Endothelial cell of umbilical vein (primary cell): ENCODE measurements at regions not wholly inside any gene's neighbourhood (a gene's known extent, or its start where the extent isn't known, plus 50 kb on each side); places are given as distances from the start of the nearest gene placed in this dataset.

Experiments
- BruUV-seq: library from RNA; stranded (reverse); fragments of 400-500 nt; replicated peaks from 2 replicates; lab custom pipeline; 2021; lab: Mats Ljungman, UMichigan
- CTCF ChIA-PET: fragments of 300-600, 350-600 bp; sonication (Branson Sonifier 250); formaldehyde crosslinking; loops from one replicate; lab custom pipeline; 2021; ENCODE audit warnings: antibody characterized with exemption, inconsistent platforms; lab: Charles Lee
- POLR2A ChIA-PET: fragments of 300-600, 350-600 bp; sonication (Branson Sonifier 250); formaldehyde crosslinking; loops from one replicate; lab custom pipeline; 2021; ENCODE audit warnings: antibody characterized with exemption, inconsistent platforms; lab: Charles Lee
- DNase-seq: peaks from one replicate; pipeline ENCODE4 v3.0.0-alpha.2; 2011; ENCODE audit warnings: low read depth, low spot score
- FAIRE-seq: peaks from 2 replicates; lab custom pipeline; 2011; peaks lifted over from hg19 to GRCh38; lab: Jason Lieb, UNC
- H2AFZ ChIP-seq: 2 replicates; pipeline ENCODE4 v1.6.0; 2012; ENCODE audit warnings: low read depth, low read length, control low read depth, inconsistent platforms
- H3K27ac ChIP-seq: 2 replicates; pipeline ENCODE4 v1.5.1; 2011; ENCODE audit warnings: low read depth, mild to moderate bottlenecking, control low read depth, low read length, moderate library complexity; ENCODE audit not compliant: insufficient read depth
- H3K27me3 ChIP-seq, 2 experiments: 2 replicates each; pipeline versions ENCODE4 v1.6.0 to v1.6.1; 2011; ENCODE audit warnings: low read length in 2 of 2, mixed read lengths in 1 of 2; ENCODE audit not compliant: control insufficient read depth in 2 of 2, insufficient read depth in 2 of 2
- H3K36me3 ChIP-seq, 2 experiments: 2 replicates in 1 of 2; 3 replicates in 1 of 2; pipeline ENCODE4 v1.5.1; 2011; ENCODE audit warnings: low read length in 2 of 2, mild to moderate bottlenecking in 1 of 2, moderate library complexity in 1 of 2; ENCODE audit not compliant: control insufficient read depth in 2 of 2, insufficient read depth in 2 of 2; ENCODE audit errors: extremely low read depth in 1 of 2
- H3K4me1 ChIP-seq: 3 replicates; pipeline ENCODE4 v1.5.1; 2011; ENCODE audit warnings: mild to moderate bottlenecking, low read length; ENCODE audit not compliant: control insufficient read depth, insufficient read depth; ENCODE audit errors: extremely low read depth
- H3K4me2 ChIP-seq: 2 replicates; pipeline ENCODE4 v1.6.1; 2011; ENCODE audit warnings: low read length, control low read depth, mixed read lengths; ENCODE audit not compliant: insufficient read depth
- H3K4me3 ChIP-seq, 3 experiments: fragments of 200-600 bp in 1 of 3; sonication (generic), shearing (Covaris generic) in 1 of 3; replicated peaks in 1 of 3; 2 replicates each; pipeline ENCODE4 v1.5.1; 2011 to 2016; ENCODE audit warnings: control low read depth in 3 of 3, low read length in 3 of 3, mild to moderate bottlenecking in 2 of 3, inconsistent platforms in 1 of 3, low read depth in 1 of 3, moderate library complexity in 1 of 3; ENCODE audit not compliant: insufficient read depth in 1 of 3
- H3K79me2 ChIP-seq: 2 replicates; pipeline ENCODE4 v1.6.0; 2012; ENCODE audit warnings: low read length, inconsistent platforms; ENCODE audit not compliant: control insufficient read depth, insufficient read depth
- H3K9ac ChIP-seq: replicated peaks from 2 replicates; pipeline ENCODE3; 2011; ENCODE audit warnings: low read length, control low read depth; ENCODE audit not compliant: insufficient read depth; ENCODE audit errors: extremely low read depth
- H3K9me1 ChIP-seq: replicated peaks from 3 replicates; pipeline ENCODE4 v1.6.0; 2011; ENCODE audit warnings: mild to moderate bottlenecking, low read length; ENCODE audit not compliant: control insufficient read depth, insufficient read depth; ENCODE audit errors: extremely low read depth
- H3K9me3 ChIP-seq: replicated peaks from 2 replicates; pipeline ENCODE4 v1.5.1; 2012; ENCODE audit warnings: low read length, inconsistent platforms; ENCODE audit not compliant: control insufficient read depth, insufficient read depth
- H4K20me1 ChIP-seq: replicated peaks from 2 replicates; pipeline ENCODE3; 2011; ENCODE audit warnings: mild to moderate bottlenecking, low read length; ENCODE audit not compliant: control insufficient read depth, insufficient read depth; ENCODE audit errors: extremely low read depth
- CTCF ChIP-seq, 2 donors: IDR thresholded peaks; 1 replicate in 1 of 2; 2 replicates in 1 of 2; pipeline ENCODE4 v1.5.1; 2011; ENCODE audit warnings: low read length in 2 of 2, mild to moderate bottlenecking in 2 of 2, moderate library complexity in 2 of 2, control low read depth in 1 of 2, inconsistent platforms in 1 of 2, low read depth in 1 of 2; ENCODE audit not compliant: insufficient read depth in 1 of 2; ENCODE audit errors: extremely low read depth in 1 of 2
- EZH2 ChIP-seq: IDR thresholded peaks from 2 replicates; pipeline ENCODE4 v1.6.1; 2012; ENCODE audit warnings: borderline replicate concordance, low read depth, mild to moderate bottlenecking, moderate library complexity, low read length, inconsistent platforms; ENCODE audit not compliant: severe bottlenecking
- FOS ChIP-seq: IDR thresholded peaks from 2 replicates; pipeline ENCODE4 v1.6.1; 2011; ENCODE audit warnings: mild to moderate bottlenecking, low read length, moderate library complexity, borderline replicate concordance; ENCODE audit not compliant: insufficient read depth
- GATA2 ChIP-seq: IDR thresholded peaks from 2 replicates; pipeline ENCODE4 v1.7.0; 2011; ENCODE audit warnings: low read depth, mild to moderate bottlenecking, moderate library complexity, mixed read lengths, low read length; ENCODE audit not compliant: insufficient read length, insufficient read depth
- JUN ChIP-seq: IDR thresholded peaks from 2 replicates; pipeline ENCODE4 v1.6.1; 2011; ENCODE audit warnings: borderline replicate concordance, low read depth; ENCODE audit not compliant: insufficient read length, insufficient read depth
- MAX ChIP-seq: IDR thresholded peaks from 2 replicates; pipeline ENCODE4 v1.6.1; 2011; ENCODE audit not compliant: insufficient read depth, insufficient read length
- MYC ChIP-seq: IDR thresholded peaks from one replicate; pipeline ENCODE4 v1.6.1; 2011; ENCODE audit warnings: mild to moderate bottlenecking, low read depth, low read length
- POLR2A ChIP-seq: IDR thresholded peaks from 2 replicates; pipeline ENCODE4 v1.6.1; 2012; ENCODE audit warnings: low read depth, mild to moderate bottlenecking, control low read depth, low read length
- POLR2AphosphoS5 ChIP-seq: IDR thresholded peaks from 2 replicates; pipeline ENCODE4 v1.6.1; 2012; ENCODE audit warnings: low read depth, mild to moderate bottlenecking, control low read depth, low read length, moderate library complexity; ENCODE audit not compliant: insufficient read depth
- dilution Hi-C: fragments of 300-500 bp; cut with MboI; formaldehyde crosslinking; loops from one replicate; pipeline ENCODE4 v1.15.0; 2019; ENCODE audit warnings: low sequenced_read_pairs; ENCODE audit not compliant: extremely low pct_ligation_motif_present
- intact Hi-C: fragments of 100-400 bp; cut with micrococcal nuclease; formaldehyde crosslinking; loops from one replicate; pipeline ENCODE4 v1.10.0; 2022

DNA sequence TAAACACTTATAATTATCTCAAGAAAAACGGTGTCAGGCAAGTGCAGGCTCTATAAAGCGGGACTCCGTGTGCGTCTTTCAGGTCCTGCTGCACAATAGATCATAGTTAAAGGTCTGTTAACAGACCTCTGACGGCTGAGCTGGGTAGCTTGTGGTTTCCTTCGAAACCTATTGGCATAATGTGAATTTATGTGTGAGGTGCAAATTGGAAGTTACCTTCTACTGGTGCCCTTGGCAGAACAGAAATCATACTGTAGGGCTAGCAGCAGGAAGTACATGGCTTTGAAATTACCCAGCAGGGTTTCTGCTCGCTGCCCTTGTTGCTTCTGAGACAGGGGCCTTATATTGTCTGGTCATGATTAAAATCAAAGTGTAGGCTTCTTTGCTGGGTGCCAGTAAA lies 216.4 kb upstream of the HAND2 start:
- no peaks in the 10 kb centered on the region for H4K20me1 ChIP-seq
- no peak overlapping the region for H2AFZ ChIP-seq
- H3K79me2 ChIP-seq: no peaks in the 10 kb centered on the region
- no peak overlapping the region for H3K27ac ChIP-seq
- ChIA-PET CTCF (no interaction called here), POLR2A (no interaction called here)
- no peaks in the 10 kb centered on the region for H3K27me3 ChIP-seq
- H3K36me3 ChIP-seq: no peaks in the 10 kb centered on the region
- H3K9me1 ChIP-seq: no peaks in the 10 kb centered on the region
- intact Hi-C loops: no loop called here
- H3K4me3 ChIP-seq: no peak overlapping the region
- no peaks in the 10 kb centered on the region for H3K9me3 ChIP-seq
- no peak for FAIRE-seq
- no peak overlapping the region for H3K9ac ChIP-seq
- TF ChIP-seq JUN (no peak), GATA2 (no peak), MAX (no peak), CTCF (IDR thresholded peaks at IDR 0.05; ENCODE audit: extremely low read depth in 1 of 2, insufficient read depth in 1 of 2, low read depth in 1 of 2, low read length in 2 of 2) (no peak), MYC (no peak), POLR2AphosphoS5 (no peak), FOS (no peak), POLR2A (no peak), EZH2 (no peak)
- H3K4me2 ChIP-seq: no peak overlapping the region
- H3K4me1 ChIP-seq: no peaks in the 10 kb centered on the region
- BruUV-seq: no TSS peak
- no peak for DNase-seq
- dilution Hi-C loops: no loop called here
